Muscle of leg (tissue), 3 donors: ENCODE measurements at regions not wholly inside any gene's neighbourhood (a gene's known extent, or its start where the extent isn't known, plus 50 kb on each side); places are given as distances from the start of the nearest gene placed in this dataset.
A peak's percentile ranks its signal among the peaks of the same experiment; 100 is the strongest.

Experiments used
- DNase-seq: peaks from one replicate; pipeline ENCODE4 v3.0.0; 2013
- H3K27ac ChIP-seq: one replicate; pipeline ENCODE4 v1.5.1; 2013; ENCODE audit warnings: mild to moderate bottlenecking, low read length, control low read depth
- H3K27me3 ChIP-seq: one replicate; pipeline ENCODE4 v1.6.1; 2013; ENCODE audit warnings: low read length; ENCODE audit not compliant: control insufficient read depth, insufficient read depth
- H3K36me3 ChIP-seq: one replicate; pipeline ENCODE4 v1.6.1; 2013; ENCODE audit warnings: low read length; ENCODE audit not compliant: control insufficient read depth, insufficient read depth
- H3K4me1 ChIP-seq: one replicate; pipeline ENCODE4 v1.6.1; 2013; ENCODE audit warnings: low read length; ENCODE audit not compliant: control insufficient read depth, insufficient read depth
- H3K4me3 ChIP-seq: one replicate; pipeline ENCODE4 v1.5.1; 2013; ENCODE audit warnings: low read length, control low read depth
- H3K9me3 ChIP-seq: replicated peaks from 2 replicates; pipeline ENCODE4 v1.6.1; 2013; ENCODE audit warnings: low read depth, low read length; ENCODE audit not compliant: control insufficient read depth
- WGBS: methylation state at CpG from one replicate; pipeline ENCODE4 v1.1.5; 2013; ENCODE audit warnings: missing lambda C conversion rate; ENCODE audit not compliant: insufficient coverage; 5-methylcytosine and 5-hydroxymethylcytosine counted together

GRCh38 chr13:97121894-97122293 lies 100.2 kb upstream of the MBNL2 start:
- Histone ChIP-seq H3K4me3 (no peak overlapping the region), H3K4me1 (peaks cover 13% of the 10 kb centered on the region), H3K27me3 (no peaks in the 10 kb centered on the region), H3K36me3 (no peaks in the 10 kb centered on the region), H3K9me3 (peaks cover 2% of the 10 kb centered on the region), H3K27ac (no peak overlapping the region)
- DNase-seq: no peak

GRCh38 chr13:97122381-97122996 lies 99.6 kb upstream of the MBNL2 start:
- H3K27ac ChIP-seq: no peak overlapping the region
- H3K27me3 ChIP-seq: no peaks in the 10 kb centered on the region
- H3K4me3 ChIP-seq: no peak overlapping the region
- H3K36me3 ChIP-seq: no peaks in the 10 kb centered on the region
- H3K4me1 ChIP-seq: peaks cover 13% of the 10 kb centered on the region
- DNase-seq: no peak
- peaks cover 3% of the 10 kb centered on the region for H3K9me3 ChIP-seq
- WGBS: 60% methylated on average over 1 of the region's 4 CpGs

GRCh38 chr13:97124206-97124605 lies 97.9 kb upstream of the MBNL2 start:
- no peak for DNase-seq
- no peaks in the 10 kb centered on the region for H3K36me3 ChIP-seq
- H3K27ac ChIP-seq: no peak overlapping the region
- 100% methylated on average over 1 of the region's 4 CpGs for WGBS
- peaks cover 13% of the 10 kb centered on the region for H3K4me1 ChIP-seq
- no peaks in the 10 kb centered on the region for H3K27me3 ChIP-seq
- no peak overlapping the region for H3K4me3 ChIP-seq
- peaks cover 3% of the 10 kb centered on the region for H3K9me3 ChIP-seq

DNA sequence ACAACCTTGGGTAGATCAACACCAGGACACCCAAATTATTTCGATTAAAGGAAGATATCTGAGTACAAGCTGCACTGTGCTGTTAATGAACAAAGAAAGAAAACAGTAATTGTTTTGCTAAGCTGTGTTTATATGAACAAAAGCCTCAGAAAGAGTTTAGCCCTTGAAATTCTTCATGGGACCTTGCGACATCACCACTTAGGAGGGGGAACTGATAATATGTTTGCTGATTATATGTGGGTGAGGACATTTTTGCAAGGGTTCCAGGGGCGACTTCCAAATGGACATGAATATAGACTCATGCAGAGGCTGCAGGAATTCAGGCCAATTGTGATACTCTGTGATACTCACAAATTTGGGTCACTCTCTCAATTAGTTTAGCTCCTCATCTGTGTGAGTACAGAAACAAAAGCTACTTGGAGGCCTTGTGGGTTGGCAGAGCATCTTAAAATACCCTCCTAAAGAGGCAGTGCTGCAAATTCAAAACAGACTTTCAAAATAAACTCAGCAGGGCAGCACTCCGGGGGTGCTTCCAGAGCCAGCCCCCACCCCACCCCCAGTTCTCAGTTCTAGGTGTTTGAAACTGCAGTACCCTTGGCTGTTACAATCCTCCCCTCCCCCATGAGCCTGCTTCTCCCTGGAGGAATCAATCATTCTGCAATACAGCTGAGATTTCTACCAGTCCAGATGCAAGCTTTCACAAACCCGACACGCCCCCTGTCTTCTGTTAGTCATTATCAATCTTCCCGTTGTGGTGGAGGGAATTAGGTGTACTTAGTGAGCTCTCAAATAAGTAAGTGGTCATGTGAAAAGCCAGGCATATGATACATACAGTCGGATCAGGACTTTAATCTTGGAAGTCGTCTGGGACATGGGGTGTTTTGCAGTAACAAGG lies 97.0 kb upstream of the MBNL2 start:
- Histone ChIP-seq H3K9me3 (peaks cover 3% of the 10 kb centered on the region), H3K27me3 (no peaks in the 10 kb centered on the region), H3K36me3 (no peaks in the 10 kb centered on the region), H3K27ac (no peak overlapping the region), H3K4me3 (no peak overlapping the region), H3K4me1 (peaks cover 13% of the 10 kb centered on the region)
- peak; percentile 73 for DNase-seq
- WGBS: 31% methylated on average over 5 of the region's 9 CpGs

DNA sequence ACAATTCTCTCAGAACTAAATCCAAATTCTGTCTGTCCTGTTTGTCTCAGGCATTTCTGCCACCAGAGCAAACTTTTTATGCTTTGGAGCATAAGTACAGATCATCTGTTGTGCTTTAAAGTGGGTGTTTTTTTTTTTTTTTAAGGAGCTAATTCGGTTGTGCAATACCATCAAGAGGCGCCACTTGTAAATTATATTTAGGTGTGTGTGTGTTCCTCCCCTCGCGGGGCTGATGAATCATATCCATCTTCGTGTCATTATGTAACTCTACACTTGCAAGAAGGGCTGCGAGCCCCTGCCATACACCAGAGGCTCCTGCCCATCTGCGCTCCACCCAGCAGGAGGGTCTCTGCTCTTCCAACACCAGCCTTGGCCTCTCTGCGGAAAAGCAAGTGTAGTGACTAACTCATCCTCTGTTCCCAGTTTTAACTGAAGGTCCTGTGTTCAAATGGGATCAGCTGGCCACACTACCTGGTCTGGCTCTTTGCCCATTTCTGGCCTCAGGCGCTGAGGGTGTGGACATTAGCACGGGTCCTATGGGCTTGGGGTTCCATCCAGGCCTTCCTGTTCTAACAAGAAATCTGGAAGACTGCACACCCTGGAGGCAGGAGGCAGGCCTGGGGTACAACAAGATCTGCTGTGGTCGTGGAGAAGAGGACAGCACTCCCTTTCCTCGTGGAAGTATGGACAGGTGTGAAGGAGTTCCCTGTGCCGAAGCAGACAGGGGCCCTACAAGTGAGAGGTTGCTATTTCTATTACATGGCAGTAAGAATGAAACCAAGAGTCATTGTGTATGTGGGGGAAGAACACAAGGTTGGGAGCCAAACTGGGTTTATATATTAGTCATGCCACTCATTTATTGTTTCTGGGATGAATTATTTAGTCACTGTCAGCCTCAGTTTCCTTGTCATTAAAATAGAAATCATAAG lies 96.1 kb upstream of the MBNL2 start:
- Histone ChIP-seq H3K27me3 (no peaks in the 10 kb centered on the region), H3K4me1 (peaks cover 13% of the 10 kb centered on the region), H3K36me3 (no peaks in the 10 kb centered on the region), H3K4me3 (no peak overlapping the region), H3K27ac (no peak overlapping the region), H3K9me3 (peaks cover 3% of the 10 kb centered on the region)
- DNase-seq: peak; percentile 38
- WGBS: 75% methylated on average over 8 of the region's 13 CpGs

DNA sequence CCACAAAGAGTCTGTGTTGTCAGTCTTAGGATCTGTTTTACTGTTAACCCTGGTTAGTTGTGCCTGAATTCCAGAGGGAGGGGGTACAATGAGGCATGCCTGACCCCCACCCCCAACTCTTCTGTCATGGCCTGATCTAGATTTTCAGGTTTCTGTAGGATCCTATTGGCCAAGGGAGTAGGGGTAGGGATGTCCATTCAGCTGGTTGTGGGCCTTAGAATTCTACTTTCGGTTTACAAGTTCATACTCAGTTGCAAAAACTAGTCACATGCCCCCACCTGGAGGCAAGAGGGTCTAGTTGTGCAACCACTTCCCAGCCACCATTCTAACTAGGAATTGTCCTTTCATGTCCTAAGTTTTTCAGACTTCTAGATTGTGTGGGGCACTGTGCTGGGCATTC lies 94.3 kb upstream of the MBNL2 start:
- peaks cover 13% of the 10 kb centered on the region for H3K4me1 ChIP-seq
- peaks cover 3% of the 10 kb centered on the region for H3K9me3 ChIP-seq
- no peaks in the 10 kb centered on the region for H3K36me3 ChIP-seq
- H3K27ac ChIP-seq: no peak overlapping the region
- no peak for DNase-seq
- no peaks in the 10 kb centered on the region for H3K27me3 ChIP-seq
- no peak overlapping the region for H3K4me3 ChIP-seq
- no CpG with 5 or more reads among the region's 1 CpG for WGBS

- Histone ChIP-seq H3K4me1 (peaks cover 10% of the 10 kb centered on the region), H3K36me3 (no peaks in the 10 kb centered on the region), H3K9me3 (peaks cover 3% of the 10 kb centered on the region), H3K4me3 (no peak overlapping the region), H3K27me3 (no peaks in the 10 kb centered on the region), H3K27ac (no peak overlapping the region)
- DNase-seq: peak; percentile 62
- 100% methylated on average over 1 of the region's 1 CpG for WGBS
These were observed 91.9 kb upstream of the MBNL2 start for GRCh38 chr13:97130190-97130589.

DNA sequence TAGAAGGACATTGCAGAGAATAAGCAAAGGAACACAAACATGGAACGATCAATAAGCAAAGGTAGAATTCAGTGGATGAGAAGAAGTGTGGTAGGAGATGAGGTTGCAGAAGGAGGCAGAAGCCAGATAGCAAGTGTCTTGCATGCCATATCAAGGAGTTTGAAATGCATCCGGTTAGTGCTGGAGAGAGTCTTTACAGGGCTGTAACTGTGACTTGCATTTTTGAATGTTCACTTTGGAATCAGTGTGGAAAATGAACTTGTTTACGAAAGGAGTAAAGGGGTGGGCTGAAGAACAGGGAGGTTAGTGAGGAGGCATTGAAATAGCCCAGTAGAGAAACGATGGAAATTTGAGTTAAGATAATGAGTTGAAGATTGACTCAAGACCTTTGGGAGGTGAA lies 90.7 kb upstream of the MBNL2 start:
- Histone ChIP-seq H3K36me3 (no peaks in the 10 kb centered on the region), H3K4me3 (no peak overlapping the region), H3K9me3 (peaks cover 3% of the 10 kb centered on the region), H3K4me1 (no peaks in the 10 kb centered on the region), H3K27me3 (no peaks in the 10 kb centered on the region), H3K27ac (no peak overlapping the region)
- WGBS: 87% methylated on average over 4 of the region's 4 CpGs
- no peak for DNase-seq

GRCh38 chr13:97133554-97133953 lies 88.6 kb upstream of the MBNL2 start:
- Histone ChIP-seq H3K27me3 (no peaks in the 10 kb centered on the region), H3K4me1 (no peaks in the 10 kb centered on the region), H3K4me3 (no peak overlapping the region), H3K27ac (no peak overlapping the region), H3K9me3 (no peaks in the 10 kb centered on the region), H3K36me3 (no peaks in the 10 kb centered on the region)
- 80% methylated on average over 1 of the region's 3 CpGs for whole genome bisulfite sequencing
- DNase-seq: no peak

- no peak overlapping the region for H3K27ac ChIP-seq
- H3K36me3 ChIP-seq: no peaks in the 10 kb centered on the region
- H3K4me1 ChIP-seq: no peaks in the 10 kb centered on the region
- no peak overlapping the region for H3K4me3 ChIP-seq
- DNase-seq: no peak
- no peaks in the 10 kb centered on the region for H3K9me3 ChIP-seq
- H3K27me3 ChIP-seq: no peaks in the 10 kb centered on the region
- WGBS: 91% methylated on average over 1 of the region's 3 CpGs
These were observed 88.2 kb upstream of the MBNL2 start for GRCh38 chr13:97133955-97134354.
